Tongue (tissue), 1 donor: ENCODE measurements at regions not wholly inside any gene's neighbourhood (a gene's known extent, or its start where the extent isn't known, plus 50 kb on each side); places are given as distances from the start of the nearest gene placed in this dataset.
"Not testable (repeated sequence)": the region's sequence is repeated elsewhere in the genome, so short reads cannot be mapped to it uniquely, and the experiment has no call there.

ENCODE experiments used
- DNase-seq: peaks from one replicate; pipeline ENCODE4 v3.0.0-alpha.2; 2015

DNA sequence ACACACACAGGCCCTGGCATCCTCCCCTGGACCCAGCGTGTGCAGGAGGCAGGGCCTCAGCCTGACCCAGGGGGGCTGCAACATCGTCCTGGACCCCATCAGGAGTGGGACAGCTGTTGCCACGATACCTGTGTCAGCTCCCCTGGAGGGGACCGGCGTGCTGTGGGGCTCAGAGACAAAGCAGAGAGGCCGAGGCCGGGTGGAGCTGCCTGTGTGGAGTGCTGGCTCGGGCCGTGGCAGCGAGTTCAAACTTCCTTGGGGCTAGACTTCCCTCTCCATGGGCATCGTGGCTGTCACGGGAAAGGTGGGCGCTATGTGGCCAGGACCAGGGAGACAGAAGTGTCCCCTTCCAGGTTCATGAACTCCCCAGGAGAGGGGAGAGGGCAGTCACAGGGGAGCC, 155.0 kb upstream of the SFSWAP start:
- no peak for DNase-seq

GRCh38 chr12:131557078-131557709, 153.7 kb upstream of the SFSWAP start:
- DNase-seq: no peak

DNA sequence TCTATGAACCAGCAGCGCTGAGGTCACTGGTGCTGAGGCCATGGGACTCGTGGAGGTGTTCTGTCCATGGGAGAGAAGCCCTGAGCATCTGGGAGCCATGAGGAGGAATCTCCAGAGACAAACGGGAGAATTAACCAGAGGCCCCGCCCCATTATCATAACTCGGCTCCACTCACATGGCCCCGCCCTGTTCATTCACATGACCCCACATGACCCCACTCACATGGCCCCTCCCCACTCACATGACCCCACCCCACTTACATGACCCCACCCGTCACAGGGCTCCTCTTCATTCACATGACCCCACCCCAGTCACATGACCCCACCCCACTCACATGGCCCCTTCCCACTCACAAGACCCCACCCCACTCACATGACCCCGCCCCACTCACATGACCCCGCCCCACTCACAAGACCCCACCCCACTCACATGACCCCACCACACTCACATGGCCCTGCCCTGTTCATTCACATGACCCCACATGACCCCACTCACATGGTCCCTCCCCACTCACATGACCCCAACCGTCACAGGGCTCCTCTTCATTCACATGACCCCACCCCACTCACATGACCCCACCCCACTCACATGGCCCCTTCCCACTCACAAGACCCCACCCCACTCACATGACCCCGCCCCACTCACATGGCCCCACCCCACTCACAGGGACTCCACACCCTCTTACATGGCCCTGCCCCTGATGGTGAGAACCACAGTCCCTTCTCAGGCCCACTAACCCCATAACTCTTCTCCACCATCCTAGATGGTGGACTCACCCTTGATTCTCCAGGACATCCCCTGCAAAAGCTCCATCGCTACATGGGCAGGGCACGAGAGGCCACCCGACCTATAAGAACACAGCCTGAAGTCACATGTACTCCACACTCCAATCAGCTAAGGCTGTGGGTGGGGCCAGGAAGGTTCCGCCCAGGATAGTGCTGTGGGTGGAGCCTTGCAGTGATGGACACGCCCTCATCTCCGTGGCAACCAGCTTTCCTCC, 151.1 kb upstream of the SFSWAP start:
- no peak for DNase-seq

DNA sequence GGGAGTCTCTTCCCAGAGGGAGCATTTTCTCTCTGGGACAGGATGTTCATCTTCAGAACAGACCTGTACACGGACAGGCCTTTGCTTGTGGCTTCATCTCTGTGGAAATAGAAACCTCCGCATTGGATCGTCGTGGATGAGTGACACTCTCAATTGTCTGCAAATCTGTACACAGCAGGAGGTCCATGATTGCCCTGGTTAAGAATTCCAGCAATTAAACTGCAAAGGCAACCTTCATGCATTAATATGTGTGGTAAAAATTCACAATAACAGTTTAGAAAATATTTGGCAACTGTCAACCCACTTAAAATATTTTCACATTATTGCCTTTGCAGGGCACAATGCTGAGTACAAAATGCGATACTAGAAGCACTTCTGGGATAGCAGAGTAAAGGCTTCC, 149.8 kb upstream of the SFSWAP start:
- no peak for DNase-seq

DNA sequence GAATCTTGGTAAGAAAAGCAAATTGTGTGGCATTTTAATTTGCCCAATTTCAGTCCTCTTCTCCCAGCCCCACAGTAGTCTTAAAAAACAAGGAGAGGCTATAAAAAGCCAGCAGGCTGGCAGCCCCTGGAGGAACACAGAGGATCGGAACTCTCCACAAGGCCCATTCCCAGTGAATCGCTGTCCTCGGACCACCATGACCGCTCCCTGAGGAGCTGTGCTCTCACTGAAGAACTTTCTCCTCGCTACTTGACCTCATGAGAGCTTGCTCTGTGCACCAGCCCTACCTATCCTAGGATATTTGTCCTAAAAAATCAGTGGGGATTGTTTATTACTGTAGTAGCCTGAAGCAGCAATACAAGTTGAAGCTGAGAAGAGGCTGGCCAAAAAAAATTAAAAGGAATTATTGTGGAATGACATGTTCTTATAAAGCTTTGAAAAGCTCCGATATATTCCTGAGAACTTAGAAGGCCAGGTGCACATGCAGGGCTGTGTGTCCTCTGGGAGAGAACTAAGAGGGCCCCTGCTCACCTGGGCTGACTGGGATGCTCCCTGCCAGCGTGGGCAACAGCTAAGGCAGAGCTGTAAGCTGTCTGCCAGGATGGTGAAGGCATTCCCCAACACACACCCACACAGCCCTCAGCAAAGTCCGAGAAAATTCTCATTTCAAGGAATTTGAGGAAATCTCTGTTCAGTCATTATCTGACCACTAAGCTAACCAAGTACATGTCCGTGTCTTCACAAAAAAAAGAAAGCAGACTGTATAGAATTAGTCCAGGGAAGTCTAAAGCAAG, 148.8 kb upstream of the SFSWAP start:
- DNase-seq: no peak

- DNase-seq: not testable (repeated sequence)
These were observed 146.7 kb upstream of the SFSWAP start for GRCh38 chr12:131564138-131564727.

DNA sequence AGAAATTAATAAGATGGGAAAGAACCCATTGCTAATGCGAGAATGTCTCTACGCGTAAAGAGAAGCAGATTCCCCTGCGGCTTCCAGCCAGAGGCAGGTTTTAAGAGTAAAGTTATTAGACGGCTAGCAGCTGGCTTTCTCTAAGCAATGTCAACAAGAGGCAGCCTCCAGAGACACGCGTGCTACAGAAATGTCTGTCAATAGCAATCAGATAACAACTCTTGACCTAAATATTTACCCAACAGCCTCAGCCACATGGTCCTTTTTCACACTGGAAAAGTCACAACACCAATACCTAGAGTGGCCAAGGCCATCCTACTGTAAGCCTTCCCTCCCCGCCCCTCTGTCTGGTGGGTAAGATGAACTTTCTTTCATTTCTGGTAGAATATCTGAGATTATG, 146.0 kb upstream of the SFSWAP start:
- peak; percentile 17 for DNase-seq

- DNase-seq: no peak
These were observed 145.4 kb upstream of the SFSWAP start for GRCh38 chr12:131565267-131566015.

DNA sequence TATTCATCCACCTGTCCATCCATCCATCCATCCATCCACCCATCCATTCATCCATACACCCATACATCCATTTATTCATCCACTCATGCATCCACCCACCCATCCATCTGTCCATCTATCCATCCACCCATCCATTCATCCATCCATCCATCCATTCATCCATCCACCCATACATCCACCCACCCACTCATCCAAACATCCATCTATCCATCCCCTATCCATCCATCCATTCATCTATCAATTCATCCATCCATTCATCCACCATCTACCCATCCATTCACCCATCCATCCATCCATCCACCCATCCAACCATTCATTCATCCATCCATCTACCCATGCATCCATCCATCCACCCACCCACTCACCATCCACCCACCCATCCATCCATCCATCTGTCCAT, 142.6 kb upstream of the SFSWAP start:
- no peak for DNase-seq

GRCh38 chr12:131570596-131570995, 140.3 kb upstream of the SFSWAP start:
- DNase-seq: no peak

DNA sequence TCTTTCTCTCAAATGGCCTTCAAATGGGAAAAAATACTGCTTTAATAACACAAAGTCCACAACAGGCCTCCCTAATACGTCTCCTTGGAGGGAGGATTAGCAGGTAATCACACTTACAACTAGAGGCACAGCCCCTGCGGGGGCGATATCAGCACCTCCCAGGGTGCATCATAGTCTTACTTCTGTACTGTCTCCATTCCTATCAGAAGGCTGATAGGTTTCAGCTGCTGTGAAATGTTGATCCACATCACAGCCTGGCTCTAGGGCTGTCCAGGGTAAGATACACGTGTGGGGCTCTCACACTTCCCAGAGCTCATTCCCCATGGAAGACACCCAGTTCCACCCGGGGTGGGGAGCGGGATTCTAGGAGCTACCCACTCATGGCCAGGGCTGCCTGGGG, 139.1 kb upstream of the SFSWAP start:
- DNase-seq: no peak

GRCh38 chr12:131572626-131573025, 138.3 kb upstream of the SFSWAP start:
- DNase-seq: no peak

DNA sequence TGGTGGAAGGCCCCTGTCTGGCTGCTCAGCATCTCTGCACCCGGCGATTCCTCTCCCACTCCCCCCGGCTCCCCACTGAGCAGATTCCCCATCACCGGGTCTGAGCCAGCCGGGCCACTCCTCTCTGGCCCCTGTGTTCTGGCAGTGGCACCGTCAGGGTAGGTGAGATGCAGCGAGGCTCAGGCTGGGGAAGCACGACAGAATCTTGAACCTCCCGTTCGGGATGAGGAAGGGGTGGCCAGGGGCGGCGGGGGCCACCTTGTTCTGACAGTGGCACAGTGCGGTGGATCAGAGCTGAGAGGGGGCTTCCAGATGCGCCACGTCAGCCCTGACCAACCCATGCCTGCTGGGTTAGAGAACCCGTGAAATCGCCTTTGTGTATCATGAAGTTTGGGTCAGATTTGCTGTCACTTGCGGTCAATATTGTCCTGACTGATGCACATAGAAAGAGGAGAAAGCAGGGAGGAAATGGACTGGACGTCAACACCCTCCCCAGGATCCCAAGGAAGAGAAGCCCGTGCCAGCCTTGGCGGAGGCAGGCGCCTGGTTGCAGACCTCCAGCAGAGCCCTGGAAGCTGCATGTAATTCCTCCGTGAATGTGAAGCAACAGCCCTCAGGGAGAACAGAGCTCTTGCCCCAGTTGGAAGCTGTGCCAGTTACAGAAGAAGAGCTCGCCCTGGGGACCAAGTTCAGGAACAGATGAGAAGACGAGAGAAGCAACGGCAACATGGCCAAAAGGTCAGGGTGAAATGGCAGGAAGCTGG, 137.1 kb upstream of the SFSWAP start:
- DNase-seq: no peak

DNA sequence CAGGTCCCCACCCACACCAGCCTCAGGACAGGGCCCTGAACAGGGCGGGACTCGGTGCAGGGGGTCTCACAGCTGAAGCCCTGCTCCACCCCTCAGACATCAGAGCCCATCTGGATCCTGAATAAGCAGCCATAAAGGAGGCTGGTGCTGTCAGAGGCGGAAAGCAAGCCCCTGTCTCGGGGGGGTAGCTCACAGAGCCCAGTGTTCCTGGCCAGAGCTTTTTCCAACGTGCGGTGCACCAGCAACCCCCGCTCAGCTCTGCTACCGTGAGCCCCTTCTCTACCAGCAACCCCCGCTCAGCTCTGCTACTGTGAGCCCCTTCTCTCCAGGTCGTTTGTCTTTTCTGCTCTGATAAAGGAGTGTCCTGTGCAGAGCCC, 136.5 kb upstream of the SFSWAP start:
- peak; percentile 19 for DNase-seq

GRCh38 chr12:131575371-131575770, 135.5 kb upstream of the SFSWAP start:
- no peak for DNase-seq

- DNase-seq: not testable (repeated sequence)
These were observed 134.2 kb upstream of the SFSWAP start for GRCh38 chr12:131576734-131577133.

GRCh38 chr12:131577766-131578165, 133.1 kb upstream of the SFSWAP start:
- no peak for DNase-seq

- DNase-seq: peak; percentile 28
These were observed 131.9 kb upstream of the SFSWAP start for GRCh38 chr12:131578828-131579470.

DNA sequence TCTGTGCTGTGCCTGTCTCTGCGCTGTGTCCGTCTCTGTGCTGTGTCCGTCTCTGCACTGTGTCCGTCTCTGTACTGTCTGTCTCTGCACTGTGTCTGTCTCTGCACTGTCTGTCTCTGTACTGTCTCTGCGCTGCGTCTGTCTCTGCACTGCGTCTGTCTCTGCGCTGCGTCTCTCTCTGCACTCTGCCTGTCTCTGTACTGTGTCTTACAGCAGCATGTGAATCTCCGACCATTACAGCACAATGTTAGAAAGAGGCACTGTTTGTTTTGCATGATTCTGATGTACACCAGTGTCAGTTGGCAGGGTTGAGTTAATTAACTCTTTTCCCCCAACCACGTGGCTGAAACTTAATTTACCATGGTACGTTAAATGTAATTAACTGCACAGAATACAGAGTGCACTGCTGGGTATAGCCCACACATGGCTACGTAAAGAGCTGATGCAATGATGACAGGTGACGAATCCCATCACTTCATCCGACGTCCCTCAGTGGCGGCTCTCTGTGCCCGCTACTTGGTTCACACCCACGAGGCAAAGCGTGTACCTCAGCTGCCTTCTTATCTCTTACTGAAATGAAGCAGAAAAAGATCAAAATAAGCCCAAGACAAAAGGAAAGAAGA, 127.7 kb upstream of the SFSWAP start:
- DNase-seq: peak; percentile 29

DNA sequence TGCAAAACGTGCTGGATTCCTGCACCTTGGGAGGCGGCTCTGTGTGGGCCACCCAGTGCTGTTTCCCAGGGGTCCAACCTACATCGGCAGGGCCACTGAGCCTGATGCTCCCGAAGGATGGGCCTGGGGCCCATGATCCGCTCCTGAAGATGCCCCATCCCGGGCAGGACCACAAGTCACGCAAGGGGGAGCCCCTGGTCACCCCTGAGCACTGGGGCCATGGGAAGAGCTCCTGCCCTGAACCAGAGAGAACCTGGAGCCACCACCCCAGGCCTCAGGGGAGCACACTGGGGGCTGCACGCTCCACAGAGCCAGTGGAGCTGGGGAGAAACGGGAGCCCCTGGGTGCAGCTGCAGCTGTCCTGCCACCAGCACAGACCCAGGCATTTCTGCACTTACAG, 124.6 kb upstream of the SFSWAP start:
- DNase-seq: no peak
